Fibroblast of pulmonary artery (primary cell): ENCODE measurements at regions not wholly inside any gene's neighbourhood (a gene's known extent, or its start where the extent isn't known, plus 50 kb on each side); places are given as distances from the start of the nearest gene placed in this dataset.

ENCODE experiments used
- DNase-seq: peaks from one replicate; pipeline ENCODE4 v3.0.0-alpha.2; 2010; ENCODE audit warnings: low read depth
- H3K4me3 ChIP-seq: replicated peaks from 2 replicates; pipeline ENCODE4 v1.5.1; 2011; ENCODE audit warnings: low read depth, mild to moderate bottlenecking, control low read depth, low read length, moderate library complexity
- CTCF ChIP-seq: IDR thresholded peaks from 2 replicates; pipeline ENCODE4 v1.5.1; 2011; ENCODE audit warnings: mild to moderate bottlenecking, control low read depth, low read length, inconsistent platforms; ENCODE audit errors: missing control alignments

GRCh38 chr1:166354406-166354805, 187.6 kb upstream of the FAM78B start:
- H3K4me3 ChIP-seq: no peak overlapping the region
- DNase-seq: no peak
- TF ChIP-seq CTCF: no peak

GRCh38 chr1:166365081-166365480, 198.3 kb upstream of the FAM78B start:
- no peak for TF ChIP-seq CTCF
- no peak overlapping the region for H3K4me3 ChIP-seq
- DNase-seq: no peak

GRCh38 chr1:166368030-166368429, 201.2 kb upstream of the FAM78B start:
- DNase-seq: no peak
- H3K4me3 ChIP-seq: no peak overlapping the region
- TF ChIP-seq CTCF: no peak

- no peak overlapping the region for H3K4me3 ChIP-seq
- TF ChIP-seq CTCF: no peak
- no peak for DNase-seq
Observed at GRCh38 chr1:166377896-166378295, 211.1 kb upstream of the FAM78B start.

- no peak for DNase-seq
- no peak overlapping the region for H3K4me3 ChIP-seq
- no peak for TF ChIP-seq CTCF
Observed at GRCh38 chr1:166378805-166379204, 212.0 kb upstream of the FAM78B start.

GRCh38 chr1:166379447-166379846, 212.6 kb upstream of the FAM78B start:
- DNase-seq: no peak

GRCh38 chr1:166383137-166383536, 216.3 kb upstream of the FAM78B start:
- no peak for DNase-seq
- no peak for TF ChIP-seq CTCF
- no peak overlapping the region for H3K4me3 ChIP-seq

More at GRCh38 chr1:166379447-166379846, 212.6 kb upstream of the FAM78B start:
- no peak overlapping the region for H3K4me3 ChIP-seq
- no peak for TF ChIP-seq CTCF
